NCI-H128 (cell line): ENCODE measurements at regions not wholly inside any gene's neighbourhood (a gene's known extent, or its start where the extent isn't known, plus 50 kb on each side); places are given as distances from the start of the nearest gene placed in this dataset.

Source experiments
- DNase-seq: peaks from one replicate; lab custom pipeline; 2025; ENCODE audit not compliant: unreplicated experiment; lab: John Stamatoyannopoulos, UW

- no peak for DNase-seq
Observed at GRCh38 chr21:16071761-16072160, 342.0 kb downstream of the USP25 start.

DNA sequence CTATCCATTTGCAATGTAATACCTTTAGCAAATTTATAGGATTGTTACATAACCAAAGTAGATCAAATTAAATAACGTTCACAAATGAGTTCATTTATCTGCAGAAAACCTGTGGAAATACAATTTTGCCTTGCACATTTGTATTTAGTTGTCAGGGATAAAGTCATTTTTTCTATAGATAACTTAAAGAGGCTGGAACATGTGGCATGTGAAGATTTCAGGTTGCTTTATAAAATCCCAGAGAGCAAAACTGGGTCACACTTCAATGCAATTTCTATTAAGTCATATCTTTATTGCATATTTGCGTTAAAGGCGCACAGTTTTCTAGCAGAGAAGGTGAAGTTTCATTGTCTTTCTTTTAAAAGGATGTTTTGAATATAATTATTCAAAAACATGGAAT lies 342.4 kb downstream of the USP25 start:
- DNase-seq = no peak

- no peak for DNase-seq
Observed at GRCh38 chr21:16072737-16073136, 343.0 kb downstream of the USP25 start.

DNA sequence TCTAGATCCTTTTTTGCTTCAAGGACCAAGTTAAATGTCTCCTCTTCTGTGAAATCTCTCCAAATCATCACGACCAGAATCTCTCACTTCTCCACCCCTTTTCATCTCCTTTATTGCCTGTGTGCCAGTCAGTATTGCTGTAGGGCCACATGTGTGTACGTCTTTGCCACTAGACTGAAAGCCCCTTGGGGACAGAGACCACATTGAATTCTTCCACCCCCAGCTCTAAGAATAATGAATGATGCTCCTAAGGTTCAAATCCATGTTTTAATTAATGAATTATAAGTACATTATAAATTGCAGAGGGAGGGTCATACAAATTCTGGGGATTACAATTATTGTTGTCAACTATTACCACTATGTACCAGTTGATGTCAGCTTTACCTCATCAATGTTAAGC lies 343.8 kb downstream of the USP25 start:
- no peak for DNase-seq

DNA sequence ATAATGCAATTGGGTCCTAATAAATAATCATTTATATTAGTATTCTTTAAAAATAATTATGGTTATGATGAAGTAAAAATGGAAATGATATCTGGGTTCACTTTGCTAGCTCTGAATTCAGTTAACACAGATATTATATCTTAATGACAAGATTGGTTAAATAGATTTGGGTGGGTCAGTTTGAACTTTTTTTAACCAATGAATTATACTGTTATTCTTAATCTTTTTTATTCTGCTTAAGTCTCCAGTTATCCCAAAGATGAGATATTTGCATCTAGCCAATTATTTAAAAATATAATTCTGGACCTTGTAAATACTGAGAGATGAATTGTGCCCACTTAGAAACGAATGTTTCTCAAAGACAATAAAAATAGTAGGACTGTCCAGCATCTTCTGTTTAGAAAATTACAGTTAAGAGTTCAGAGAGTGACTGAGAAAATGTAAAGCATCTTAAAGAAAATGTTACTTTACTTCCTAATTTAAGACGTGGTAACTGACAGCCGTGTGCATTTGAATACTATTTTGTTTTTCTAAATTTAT lies 345.2 kb downstream of the USP25 start:
- DNase-seq = no peak

DNA sequence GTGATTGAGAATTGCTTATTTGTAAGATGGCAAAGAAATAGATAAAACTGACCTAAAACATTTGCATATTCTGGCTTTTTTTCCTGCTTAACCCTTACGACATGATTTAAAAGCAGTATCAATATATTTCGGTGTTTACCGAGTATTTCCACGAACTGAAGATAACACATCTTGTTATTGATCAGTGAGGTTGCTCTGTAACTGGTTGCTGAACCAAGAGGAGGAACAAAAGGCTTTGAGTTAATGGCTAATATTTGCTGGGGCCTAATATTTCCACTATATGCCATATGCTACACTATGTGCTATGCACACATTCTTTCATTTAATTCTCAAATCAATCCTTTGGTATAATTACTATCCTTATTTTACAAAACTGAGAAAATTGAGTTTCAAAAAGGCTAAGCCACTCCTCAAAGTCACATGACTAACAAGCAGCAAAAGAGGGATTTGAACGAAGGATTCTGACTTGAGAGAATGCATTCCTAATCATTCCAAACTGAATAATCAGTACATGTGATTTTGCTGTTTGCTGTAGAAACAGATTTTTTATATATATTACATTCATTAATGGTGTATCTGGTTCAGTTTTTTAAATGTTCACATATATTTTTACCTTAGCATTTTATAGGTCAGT lies 346.0 kb downstream of the USP25 start:
- no peak for DNase-seq

DNA sequence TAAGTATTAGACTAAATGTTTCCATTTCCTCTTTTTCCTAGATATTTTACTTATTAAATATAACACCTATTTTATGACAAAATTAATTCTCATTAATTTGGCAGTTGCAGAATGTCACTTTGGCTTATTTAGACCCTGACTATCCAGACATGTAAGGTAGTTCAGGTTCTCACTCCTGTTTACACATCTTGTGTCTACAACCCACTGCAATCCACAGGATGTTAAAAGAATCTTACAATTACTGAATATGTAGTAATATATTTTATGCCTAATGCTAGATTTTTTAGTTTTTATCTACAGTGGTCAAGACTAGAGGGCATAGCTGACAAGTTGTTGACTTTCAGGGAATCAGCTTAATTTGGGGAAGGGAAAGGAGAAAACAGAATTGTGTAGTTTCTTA lies 346.7 kb downstream of the USP25 start:
- DNase-seq = no peak

GRCh38 chr21:16078382-16078781 lies 348.6 kb downstream of the USP25 start:
- DNase-seq = no peak

- DNase-seq = no peak
Observed at GRCh38 chr21:16079830-16080229, 350.0 kb downstream of the USP25 start.

DNA sequence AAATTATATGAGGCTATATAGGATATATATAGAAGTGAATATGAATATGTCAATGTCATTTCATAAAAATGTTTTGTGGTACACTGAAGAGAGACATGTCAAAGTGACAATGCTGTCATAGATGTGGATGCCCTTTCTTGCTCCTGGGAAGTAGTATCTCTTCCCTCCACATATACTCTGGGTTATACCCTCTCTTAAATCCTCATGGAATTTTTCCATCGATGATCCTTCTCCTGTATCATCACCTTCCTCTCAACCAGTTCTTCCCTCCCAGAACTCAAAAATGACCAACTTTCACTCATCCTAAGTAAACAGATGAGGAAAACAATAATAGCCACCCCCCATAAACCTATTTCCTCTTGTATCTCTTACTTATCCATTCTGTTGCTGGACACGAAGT lies 351.5 kb downstream of the USP25 start:
- DNase-seq = no peak

DNA sequence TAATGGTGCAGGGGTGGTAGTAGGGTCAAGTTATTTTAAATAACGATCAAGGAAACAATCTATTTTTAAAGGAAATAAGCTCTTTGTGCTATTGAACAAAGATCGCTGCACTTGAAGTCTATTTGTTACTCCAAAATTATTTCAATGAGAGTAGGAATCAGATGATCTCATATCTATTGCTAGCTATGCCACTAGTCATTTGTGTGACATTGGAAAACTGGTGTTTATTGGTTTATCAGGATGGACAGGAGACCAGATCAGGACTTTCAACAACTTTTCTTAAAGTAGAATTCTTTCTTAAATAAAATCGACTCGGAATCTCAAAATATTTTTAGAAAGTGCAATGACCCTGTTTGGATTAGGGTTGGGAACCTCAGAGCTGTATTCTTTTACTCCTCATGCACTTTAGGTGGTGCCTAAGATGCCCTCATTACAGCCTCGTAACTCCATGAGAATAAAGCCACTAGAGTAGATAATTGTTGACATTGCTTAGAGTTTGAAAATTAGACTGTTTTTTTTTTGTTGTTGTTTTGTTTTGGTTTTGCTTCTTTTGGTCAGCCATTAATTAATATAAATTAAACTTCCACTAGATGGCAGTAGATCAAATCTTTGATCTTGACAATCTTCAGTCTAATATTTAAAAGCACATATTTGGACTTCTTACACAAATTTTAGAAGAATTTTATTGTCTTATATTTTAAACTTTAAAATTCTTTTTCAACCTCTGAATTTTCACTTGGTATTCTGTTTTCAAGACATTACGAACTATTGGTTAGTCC lies 352.4 kb downstream of the USP25 start:
- DNase-seq = no peak

- no peak for DNase-seq
Observed at GRCh38 chr21:16084776-16085364, 355.1 kb downstream of the USP25 start.

GRCh38 chr21:16085421-16085820 lies 355.6 kb downstream of the USP25 start:
- DNase-seq = no peak

- DNase-seq = no peak
Observed at GRCh38 chr21:16086121-16086520, 356.3 kb downstream of the USP25 start.

DNA sequence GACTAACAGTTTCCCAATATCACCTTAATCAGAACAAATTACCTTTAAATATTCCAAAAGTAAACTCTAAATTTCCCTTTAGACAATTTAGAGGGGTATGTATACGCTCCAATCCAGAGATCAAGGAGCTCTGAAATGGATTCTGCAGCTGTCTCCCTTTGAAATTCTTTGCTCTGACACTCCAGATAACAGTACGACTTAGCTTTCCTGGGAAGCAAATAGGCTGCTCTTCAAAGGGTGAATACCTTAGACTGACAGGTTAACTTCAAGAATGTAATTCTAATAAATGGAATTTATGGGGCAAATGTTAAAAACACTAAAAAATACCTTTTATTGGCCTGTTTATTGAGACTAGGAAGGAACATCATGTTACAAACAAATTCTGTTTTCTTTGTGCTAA lies 357.2 kb downstream of the USP25 start:
- DNase-seq = no peak

GRCh38 chr21:16087523-16087922 lies 357.7 kb downstream of the USP25 start:
- DNase-seq = no peak

DNA sequence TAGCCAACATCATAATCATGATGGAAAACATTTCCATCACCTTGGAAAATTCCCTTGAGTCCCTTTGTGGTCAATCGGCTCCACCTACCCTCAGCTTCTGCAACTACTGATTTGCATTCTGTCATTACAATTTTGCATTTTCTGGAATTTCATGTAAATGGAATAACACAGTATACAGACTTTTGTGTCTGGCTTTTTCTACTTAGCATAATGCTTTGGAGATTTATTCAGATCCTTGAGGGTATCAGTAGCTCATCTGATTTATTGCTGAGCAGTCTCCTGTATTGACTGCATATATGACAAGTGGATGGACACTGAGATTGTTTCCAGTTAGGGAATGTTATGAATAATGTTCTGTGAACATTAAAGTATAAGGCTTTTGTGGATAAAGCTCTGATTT lies 358.3 kb downstream of the USP25 start:
- DNase-seq = no peak

GRCh38 chr21:16095005-16095404 lies 365.2 kb downstream of the USP25 start:
- DNase-seq = no peak

DNA sequence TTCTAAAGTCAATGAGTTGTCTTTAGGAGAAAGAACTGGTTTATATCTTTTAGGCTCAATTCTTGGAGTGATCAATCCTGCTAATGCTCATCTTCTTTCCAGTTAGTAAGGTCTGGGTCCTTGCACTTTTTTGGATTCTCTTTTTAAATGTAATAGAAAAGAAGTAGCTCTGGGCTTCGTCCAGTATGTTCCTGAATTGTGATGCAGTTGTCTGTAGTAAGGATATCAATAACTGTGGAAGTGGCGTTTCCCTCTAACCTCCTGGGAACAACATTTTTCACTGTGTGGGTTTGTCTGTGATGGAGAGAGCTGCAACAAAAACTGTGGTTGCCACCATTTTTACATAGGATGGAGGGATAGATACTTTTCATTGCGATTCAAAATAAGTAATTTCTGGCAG lies 367.2 kb downstream of the USP25 start:
- DNase-seq = no peak

DNA sequence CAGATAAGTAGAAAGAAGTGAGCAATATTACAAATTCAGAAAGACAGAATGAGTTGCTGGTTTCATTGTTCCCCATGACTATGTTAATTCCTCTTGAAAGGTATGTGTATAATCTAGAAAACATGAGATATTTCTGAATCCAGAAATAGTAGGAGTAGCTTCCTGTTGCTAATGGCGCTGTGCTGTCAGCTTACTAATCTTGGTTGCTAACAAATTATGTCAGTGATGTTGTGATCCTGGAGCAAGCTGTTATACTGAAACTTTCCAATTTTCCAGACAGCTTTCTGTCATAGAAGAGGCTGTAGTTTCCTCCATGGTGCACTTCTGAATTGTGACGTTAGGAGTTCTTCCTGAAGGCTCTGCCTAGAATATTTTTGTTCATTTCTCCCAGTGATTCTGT lies 372.3 kb downstream of the USP25 start:
- no peak for DNase-seq

- no peak for DNase-seq
Observed at GRCh38 chr21:16108561-16109075, 378.8 kb downstream of the USP25 start.
